MV-4-11 (cell line): ENCODE measurements at regions not wholly inside any gene's neighbourhood (a gene's known extent, or its start where the extent isn't known, plus 50 kb on each side); places are given as distances from the start of the nearest gene placed in this dataset.

Source experiments
- DNase-seq: peaks from one replicate; lab custom pipeline; 2025; lab: John Stamatoyannopoulos, UW

DNA sequence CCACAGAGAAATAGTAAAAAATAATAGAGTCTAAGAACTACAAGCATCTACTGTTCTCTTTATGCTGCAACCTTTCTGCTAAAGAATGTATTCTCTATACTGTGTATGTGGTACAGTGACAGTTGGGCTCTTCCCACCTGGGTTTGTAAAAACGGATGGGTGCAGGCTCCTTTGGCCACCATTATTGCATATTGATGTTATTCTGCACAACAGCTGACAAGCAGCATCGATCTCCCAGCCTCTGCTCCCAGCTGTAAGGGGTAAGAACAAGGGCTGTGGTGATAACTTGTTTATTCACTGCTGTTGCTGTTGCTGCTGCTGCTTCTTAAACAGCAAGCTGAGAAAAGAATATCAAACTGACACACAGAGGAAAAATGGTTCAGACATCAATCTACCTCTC is 56.1 kb downstream of the KCNRG start:
- DNase-seq: no peak

DNA sequence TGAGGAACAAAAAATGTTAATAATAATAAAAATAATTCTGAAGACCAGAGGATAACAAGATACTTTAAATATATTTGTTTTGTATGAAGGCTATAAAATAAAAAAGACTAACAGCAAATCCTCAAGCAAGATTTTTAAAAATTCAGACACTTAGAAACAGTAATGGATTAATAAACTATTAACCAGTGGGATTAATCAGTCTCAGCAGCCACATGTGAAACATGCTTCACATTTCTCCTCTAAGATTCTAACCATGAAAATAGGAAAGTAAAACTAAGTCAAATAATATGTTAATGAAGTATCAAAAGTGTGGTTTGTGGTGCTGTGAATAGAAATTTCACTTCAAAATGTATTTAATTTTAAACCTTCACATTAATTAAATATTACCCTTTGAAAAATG is 57.4 kb downstream of the KCNRG start:
- no peak for DNase-seq

DNA sequence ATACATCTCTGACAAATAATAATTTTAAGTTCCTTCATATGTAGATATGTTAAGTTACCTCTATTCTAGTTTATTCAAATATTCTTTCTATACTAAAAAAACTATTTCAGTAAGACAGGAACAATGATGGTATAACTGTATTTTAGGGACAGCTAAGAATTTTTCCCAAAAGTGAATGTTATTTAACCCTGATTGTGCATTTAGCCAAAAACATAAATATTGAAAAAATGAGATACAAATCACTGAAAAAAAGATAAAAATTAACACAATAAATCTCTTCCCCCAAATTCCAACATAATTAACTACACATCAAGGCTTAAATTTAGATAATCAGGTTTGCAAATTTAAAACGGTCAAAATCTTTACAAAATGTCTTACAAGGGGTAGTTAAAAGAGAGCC is 58.1 kb downstream of the KCNRG start:
- no peak for DNase-seq

GRCh38 chr13:50074843-50075242 is 59.6 kb downstream of the KCNRG start:
- DNase-seq: no peak

DNA sequence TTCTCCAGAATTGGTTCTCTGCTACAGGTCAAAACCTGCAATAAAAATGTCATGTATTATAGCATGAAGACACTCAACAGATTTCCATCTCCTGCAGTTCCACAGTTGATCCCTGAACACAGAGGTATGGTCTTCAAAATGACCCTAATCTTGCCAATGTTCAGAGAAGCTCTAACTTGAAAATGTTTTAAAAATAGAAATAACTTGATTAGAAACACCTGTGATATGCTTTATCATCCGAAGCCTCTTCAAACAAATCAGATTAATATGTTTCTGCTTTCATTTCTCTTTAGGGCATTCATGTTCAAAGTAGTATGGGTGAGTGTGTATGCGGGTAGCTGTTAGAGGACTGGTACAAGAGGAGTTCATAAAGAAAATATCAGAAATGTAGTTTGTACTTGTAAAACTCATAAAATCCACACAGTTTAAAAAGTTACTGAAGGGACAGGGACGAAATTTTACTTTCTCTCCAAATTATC is 60.4 kb downstream of the KCNRG start:
- DNase-seq: no peak

DNA sequence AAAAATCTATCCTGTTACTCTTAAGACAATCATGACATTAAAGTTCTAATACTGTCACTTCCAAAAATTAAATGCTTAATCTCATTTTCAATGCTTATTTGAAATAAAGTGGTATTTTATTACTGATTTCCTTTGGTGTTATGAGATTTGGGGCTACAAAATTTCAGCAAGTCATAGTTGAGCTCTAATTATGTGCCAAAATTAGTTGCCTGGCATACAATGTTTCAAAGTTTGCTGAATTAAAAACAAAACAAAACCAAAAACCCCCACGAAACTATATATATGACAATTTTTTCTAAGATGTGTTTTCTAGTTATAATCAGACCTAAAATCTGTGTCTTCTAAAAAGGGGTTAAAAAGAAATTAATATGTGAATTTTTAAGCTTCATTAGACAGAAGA is 62.2 kb downstream of the KCNRG start:
- DNase-seq: no peak

GRCh38 chr13:50078231-50078894 is 63.1 kb downstream of the KCNRG start:
- DNase-seq: no peak

GRCh38 chr13:50078895-50079654 is 63.8 kb downstream of the KCNRG start:
- no peak for DNase-seq

- DNase-seq: no peak
Observed at GRCh38 chr13:50079655-50080202, 64.5 kb downstream of the KCNRG start.

- DNase-seq: peak; percentile 50
Observed at GRCh38 chr13:50080203-50080910, 65.1 kb downstream of the KCNRG start.

- peak; percentile 48 for DNase-seq
Observed at GRCh38 chr13:50080911-50081678, 65.9 kb downstream of the KCNRG start.

- DNase-seq: peak; percentile 97
Observed at GRCh38 chr13:50081679-50082425, 66.6 kb downstream of the KCNRG start.

- peak; percentile 82 for DNase-seq
Observed at GRCh38 chr13:50082426-50083281, 67.4 kb downstream of the KCNRG start.

- peak; percentile 25 for DNase-seq
Observed at GRCh38 chr13:50085063-50085462, 69.8 kb downstream of the KCNRG start.

- no peak for DNase-seq
Observed at GRCh38 chr13:50089633-50090032, 74.4 kb downstream of the KCNRG start.

DNA sequence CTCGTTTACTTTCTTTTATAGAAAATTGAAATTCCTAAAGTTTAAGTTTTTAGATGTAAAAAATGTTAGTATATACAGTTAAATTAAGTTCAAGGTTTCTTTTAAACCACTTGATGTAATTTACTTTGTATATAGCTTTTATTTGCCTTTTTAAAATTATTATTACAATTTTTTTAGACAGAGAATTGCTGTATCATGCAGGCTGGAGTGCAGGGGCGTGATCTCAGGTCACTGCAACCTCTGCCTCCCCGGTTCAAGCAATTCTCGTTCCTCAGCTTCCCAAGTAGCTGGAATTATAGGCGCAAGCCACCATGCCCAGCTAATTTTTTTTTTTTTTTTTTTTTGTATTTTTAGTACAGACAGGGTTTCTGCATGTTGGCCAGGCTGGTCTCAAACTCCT is 75.0 kb downstream of the KCNRG start:
- no peak for DNase-seq

GRCh38 chr13:50094615-50095293 is 79.5 kb downstream of the KCNRG start:
- no peak for DNase-seq

GRCh38 chr13:50098693-50099092 is 83.4 kb downstream of the KCNRG start:
- DNase-seq: no peak

DNA sequence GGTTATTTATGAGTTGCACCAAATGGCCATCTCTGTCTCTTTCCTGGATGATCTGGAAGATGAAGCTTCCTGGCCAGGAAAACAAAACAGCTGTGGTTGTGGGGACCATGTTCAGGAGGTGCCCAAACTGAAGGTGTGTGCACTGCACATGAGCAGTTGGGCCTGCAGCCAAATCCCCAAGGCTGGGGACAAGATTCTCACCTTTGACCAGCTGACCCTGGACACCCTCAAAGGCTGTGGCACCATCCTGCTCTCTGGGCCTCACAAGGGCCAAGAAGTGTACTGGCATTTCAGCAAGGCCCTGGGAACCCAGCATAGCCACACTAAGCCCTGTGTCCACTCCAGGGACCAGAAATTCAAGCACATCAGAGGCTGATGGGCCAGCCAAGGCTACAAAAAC is 84.2 kb downstream of the KCNRG start:
- no peak for DNase-seq

GRCh38 chr13:50101590-50101989 is 86.3 kb downstream of the KCNRG start:
- no peak for DNase-seq
